Ovary (tissue), 3 donors: ENCODE measurements at regions not wholly inside any gene's neighbourhood (a gene's known extent, or its start where the extent isn't known, plus 50 kb on each side); places are given as distances from the start of the nearest gene placed in this dataset.

Experiments used
- CTCF ChIP-seq, 3 donors: fragments of 450-650 bp in 2 of 3; fragments of 200-600 bp in 1 of 3; IDR thresholded peaks; one replicate each; pipeline versions ENCODE4 v1.5.1 to v1.8.0; 2016 to 2022; ENCODE audit warnings: antibody characterized with exemption in 3 of 3, mild to moderate bottlenecking in 1 of 3
- EP300 ChIP-seq: sonication (generic); formaldehyde crosslinking; IDR thresholded peaks from one replicate; pipeline ENCODE4 v1.6.1; 2017; ENCODE audit warnings: antibody characterized with exemption
- POLR2A ChIP-seq: fragments of 450-650 bp; IDR thresholded peaks from one replicate; pipeline ENCODE4 v1.6.1; 2017; ENCODE audit warnings: antibody characterized with exemption, mild to moderate bottlenecking, moderate library complexity
- donor health status: DM: no; HTN: no; CAD: no.

GRCh38 chr2:105617631-105618350, 126.9 kb upstream of the NCK2 start:
- TF ChIP-seq CTCF (IDR thresholded peaks at IDR 0.05) (no peak), POLR2A (no peak), EP300 (no peak)
